IMR-90 (cell line): ENCODE measurements at regions not wholly inside any gene's neighbourhood (a gene's known extent, or its start where the extent isn't known, plus 50 kb on each side); places are given as distances from the start of the nearest gene placed in this dataset.

Experiments used
- ATAC-seq: fragments of 200-7000 bp; cut with Tn5 transposase; 2 replicates; pipeline ENCODE4 v1.9.1; 2020; ENCODE audit warnings: low read depth, mild to moderate bottlenecking, moderate library complexity
- BruUV-seq: library from RNA; stranded (reverse); fragments of 400-500 nt; replicated peaks from 2 replicates; lab custom pipeline; 2021; lab: Mats Ljungman, UMichigan
- CTCF ChIA-PET: fragments of 300-600 bp; formaldehyde crosslinking; extraction: SDS; loops from one replicate; lab custom pipeline; 2021; ENCODE audit warnings: antibody characterized with exemption; lab: Yijun Ruan, JAX
- POLR2A ChIA-PET: fragments of 300-600 bp; sonication (Branson Sonifier 250); formaldehyde crosslinking; loops from one replicate; lab custom pipeline; 2022; ENCODE audit warnings: antibody characterized with exemption; ENCODE audit not compliant: unreplicated experiment; lab: Charles Lee
- DNase-seq: peaks from one replicate; pipeline ENCODE4 v3.0.0; 2013
- H2AFZ ChIP-seq: replicated peaks from 2 replicates; pipeline ENCODE3; 2013; ENCODE audit warnings: low read length, mild to moderate bottlenecking; ENCODE audit not compliant: poor library complexity
- H2AK5ac ChIP-seq: 2 replicates; pipeline ENCODE4 v1.6.1; 2013; ENCODE audit warnings: low read depth, low read length, inconsistent platforms
- H2AK9ac ChIP-seq: replicated peaks from 2 replicates; pipeline ENCODE3; 2013; ENCODE audit warnings: mild to moderate bottlenecking, low read depth, low read length, moderate library complexity; ENCODE audit not compliant: poor library complexity
- H2BK120ac ChIP-seq: 2 replicates; pipeline ENCODE4 v1.6.1; 2013; ENCODE audit warnings: low read depth, low read length, inconsistent platforms
- H2BK15ac ChIP-seq: 3 replicates; pipeline ENCODE4 v1.6.1; 2013; ENCODE audit warnings: low read depth, low read length, inconsistent platforms
- H2BK20ac ChIP-seq: 2 replicates; pipeline ENCODE4 v1.6.1; 2013; ENCODE audit warnings: low read depth, mild to moderate bottlenecking, inconsistent platforms, low read length, moderate library complexity
- H2BK5ac ChIP-seq: 2 replicates; pipeline ENCODE4 v1.6.1; 2013; ENCODE audit warnings: mild to moderate bottlenecking, low read depth, low read length, inconsistent platforms; ENCODE audit not compliant: poor library complexity, severe bottlenecking
- H3K14ac ChIP-seq: replicated peaks from 2 replicates; pipeline ENCODE4 v1.6.1; 2013; ENCODE audit warnings: low read depth, low read length, inconsistent platforms
- H3K18ac ChIP-seq: 2 replicates; pipeline ENCODE4 v1.6.1; 2013; ENCODE audit warnings: low read depth, low read length, control low read depth
- H3K23ac ChIP-seq: 2 replicates; pipeline ENCODE4 v1.6.1; 2013; ENCODE audit warnings: low read depth, low read length, inconsistent platforms
- H3K27ac ChIP-seq: 2 replicates; pipeline ENCODE4 v1.5.1; 2013; ENCODE audit warnings: mild to moderate bottlenecking, control low read depth, low read length; ENCODE audit not compliant: insufficient read depth
- H3K27me3 ChIP-seq: 2 replicates; pipeline ENCODE4 v1.6.1; 2013; ENCODE audit warnings: low read length; ENCODE audit not compliant: control insufficient read depth, insufficient read depth
- H3K36me3 ChIP-seq: 2 replicates; pipeline ENCODE4 v1.6.1; 2013; ENCODE audit warnings: low read length, mixed read lengths; ENCODE audit not compliant: control insufficient read depth, insufficient read depth
- H3K4ac ChIP-seq: 2 replicates; pipeline ENCODE4 v1.6.1; 2013; ENCODE audit warnings: low read depth, low read length, inconsistent platforms
- H3K4me1 ChIP-seq: 2 replicates; pipeline ENCODE4 v1.6.1; 2013; ENCODE audit warnings: low read length, mixed read lengths; ENCODE audit not compliant: control insufficient read depth, insufficient read depth
- H3K4me2 ChIP-seq: 2 replicates; pipeline ENCODE4 v1.6.1; 2013; ENCODE audit warnings: low read depth, mild to moderate bottlenecking, control low read depth, low read length, moderate library complexity
- H3K4me3 ChIP-seq: 2 replicates; pipeline ENCODE4 v1.5.1; 2013; ENCODE audit warnings: low read depth, mild to moderate bottlenecking, control low read depth, low read length, moderate library complexity; ENCODE audit not compliant: insufficient read depth
- H3K56ac ChIP-seq: 2 replicates; pipeline ENCODE4 v1.6.1; 2013; ENCODE audit warnings: low read length, inconsistent platforms; ENCODE audit not compliant: insufficient read depth; ENCODE audit errors: extremely low read depth
- H3K79me1 ChIP-seq, 2 experiments: 2 replicates each; pipeline ENCODE4 v1.6.1; 2013; ENCODE audit warnings: low read length in 2 of 2, inconsistent platforms in 1 of 2, low read depth in 1 of 2
- H3K9ac ChIP-seq: 2 replicates; pipeline ENCODE4 v1.6.1; 2013; ENCODE audit warnings: low read depth, low read length, control low read depth
- H3K9me1 ChIP-seq: 2 replicates; pipeline ENCODE4 v1.6.1; 2013; ENCODE audit warnings: low read length, inconsistent platforms; ENCODE audit not compliant: insufficient read depth
- H3K9me3 ChIP-seq: 2 replicates; pipeline ENCODE4 v1.6.1; 2013; ENCODE audit warnings: low read length; ENCODE audit not compliant: control insufficient read depth, insufficient read depth
- H4K20me1 ChIP-seq: 2 replicates; pipeline ENCODE4 v1.6.1; 2013; ENCODE audit warnings: low read length, inconsistent platforms; ENCODE audit not compliant: insufficient read depth
- H4K5ac ChIP-seq: 2 replicates; pipeline ENCODE4 v1.6.1; 2013; ENCODE audit warnings: mild to moderate bottlenecking, low read depth, low read length, control low read depth
- H4K8ac ChIP-seq, 2 experiments: 2 replicates each; pipeline ENCODE4 v1.6.1; 2013; ENCODE audit warnings: low read depth in 2 of 2, low read length in 2 of 2, control low read depth in 1 of 2, inconsistent platforms in 1 of 2
- H4K91ac ChIP-seq: 2 replicates; pipeline ENCODE4 v1.6.1; 2013; ENCODE audit warnings: low read depth, low read length, inconsistent platforms; ENCODE audit not compliant: insufficient read depth
- MAFK ChIP-seq: IDR thresholded peaks from 2 replicates; pipeline ENCODE4 v1.6.1; 2012; ENCODE audit warnings: low read depth, low read length, improper control_type of control experiment
- NFE2L2 ChIP-seq: fragments of 150-350 bp; IDR thresholded peaks from 2 replicates; pipeline ENCODE4 v1.6.1; 2016; ENCODE audit warnings: low read depth, mild to moderate bottlenecking, low read length
- POLR2A ChIP-seq: IDR thresholded peaks from 2 replicates; pipeline ENCODE4 v1.6.1; 2012; ENCODE audit warnings: mild to moderate bottlenecking, low read depth, low read length
- SMC3 ChIP-seq: fragments of 150-350 bp; IDR thresholded peaks from 2 replicates; pipeline ENCODE4 v1.6.1; 2016; ENCODE audit warnings: low read depth, mild to moderate bottlenecking, antibody characterized with exemption, low read length, moderate library complexity
- WGBS, 2 experiments: methylation state at CpG; one replicate each; pipeline versions ENCODE4 v1.1.5 to v1.1.7; 2013; ENCODE audit warnings: missing lambda C conversion rate in 2 of 2; ENCODE audit not compliant: insufficient read length in 1 of 2; ENCODE audit errors: extremely low coverage in 2 of 2; 5-methylcytosine and 5-hydroxymethylcytosine counted together
- dilution Hi-C: fragments of 300-500 bp; cut with HindIII; formaldehyde crosslinking; loops from one replicate; pipeline ENCODE4 v1.14.3; 2018; ENCODE audit warnings: low sequenced_read_pairs; ENCODE audit not compliant: unreplicated experiment
- in situ Hi-C: fragments of 300-500 bp; cut with MboI; formaldehyde crosslinking; loops from 3 replicates; pipeline ENCODE4 v1.14.3; 2019; ENCODE audit warnings: low sequenced_read_pairs, inconsistent platforms, mixed read lengths
- intact Hi-C: fragments of 100-400 bp; cut with micrococcal nuclease; formaldehyde crosslinking; loops from 2 replicates; pipeline ENCODE4 v1.10.0; 2022

DNA sequence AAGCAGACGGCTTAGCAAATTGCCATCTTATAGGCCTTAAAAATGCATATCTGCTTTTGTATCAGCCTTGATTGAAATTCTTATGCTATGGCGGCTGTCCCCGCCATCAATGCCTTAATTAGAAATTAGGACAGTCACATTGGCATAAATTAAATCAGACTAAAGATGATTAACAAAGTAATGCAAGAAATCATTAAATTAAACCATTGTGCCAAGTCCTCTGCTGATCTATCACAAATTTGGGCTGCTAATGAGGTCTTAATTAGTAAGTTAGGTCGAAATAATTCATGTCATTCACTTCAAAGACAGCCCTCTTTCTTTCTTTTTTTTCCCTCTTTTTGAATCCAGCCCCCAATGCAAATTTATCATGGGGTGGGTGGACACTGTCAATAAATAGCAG, 159.3 kb downstream of the MIAT start:
- H3K14ac ChIP-seq: no peak overlapping the region
- no peak overlapping the region for H2AK9ac ChIP-seq
- no peak for TF ChIP-seq MAFK
- no peak for TF ChIP-seq NFE2L2
- no peak for TF ChIP-seq POLR2A
- TF ChIP-seq SMC3: no peak
- H3K36me3 ChIP-seq: no peaks in the 10 kb centered on the region
- DNase-seq: no peak
- WGBS, 2 experiments: 40% methylated on average over 1 of the region's 4 CpGs; no CpG with 5 or more reads in 1 of the 2 experiments
- no peak overlapping the region for H3K4ac ChIP-seq
- no peak overlapping the region for H3K27ac ChIP-seq
- no peak overlapping the region for H3K56ac ChIP-seq
- H4K91ac ChIP-seq: no peak overlapping the region
- in situ Hi-C loops (no loop called here), intact Hi-C loops (no loop called here), dilution Hi-C loops (no loop called here)
- H2BK15ac ChIP-seq: no peak overlapping the region
- no peak overlapping the region for H2AK5ac ChIP-seq
- H2BK5ac ChIP-seq: no peak overlapping the region
- H3K9me1 ChIP-seq: no peaks in the 10 kb centered on the region; the same call in 1 of the 2 replicates
- H4K8ac ChIP-seq: no peak overlapping the region
- H3K23ac ChIP-seq: no peak overlapping the region
- no peak overlapping the region for H3K9ac ChIP-seq
- no TSS peak for BruUV-seq
- ChIA-PET CTCF (no interaction called here), POLR2A (no interaction called here)
- no peak for ATAC-seq
- H4K20me1 ChIP-seq: no peaks in the 10 kb centered on the region
- H3K27me3 ChIP-seq: peaks cover 8% of the 10 kb centered on the region
- peaks cover 14% of the 10 kb centered on the region for H3K9me3 ChIP-seq
- no peak overlapping the region for H3K4me3 ChIP-seq
- no peak overlapping the region for H2AFZ ChIP-seq
- H3K18ac ChIP-seq: no peak overlapping the region
- H4K5ac ChIP-seq: no peak overlapping the region
- H2BK20ac ChIP-seq: no peak overlapping the region
- H3K4me2 ChIP-seq: no peak overlapping the region
- no peaks in the 10 kb centered on the region for H3K79me1 ChIP-seq
- H2BK120ac ChIP-seq: no peak overlapping the region
- no peaks in the 10 kb centered on the region for H3K4me1 ChIP-seq
